Lung (tissue), 11 donors: ENCODE measurements at regions not wholly inside any gene's neighbourhood (a gene's known extent, or its start where the extent isn't known, plus 50 kb on each side); places are given as distances from the start of the nearest gene placed in this dataset.

Experiments used
- ATAC-seq: fragments of 200-7000 bp; cut with Tn5 transposase; one replicate; pipeline ENCODE4 v1.9.1; 2020; ENCODE audit warnings: moderate number of reproducible peaks; ENCODE audit not compliant: insufficient read depth, low FRiP score
- DNase-seq, 3 donors: peaks; one replicate each; pipeline ENCODE4 v3.0.0-alpha.2; 2013 to 2017
- H3K27ac ChIP-seq, 2 donors: one replicate each; pipeline ENCODE4 v1.5.1; 2013; ENCODE audit warnings: mild to moderate bottlenecking in 2 of 2, moderate library complexity in 2 of 2, control low read depth in 1 of 2, inconsistent platforms in 1 of 2, low read depth in 1 of 2, low read length in 1 of 2
- H3K27me3 ChIP-seq, 3 donors: one replicate each; pipeline ENCODE4 v1.5.1; 2013; ENCODE audit warnings: low read length in 2 of 3; ENCODE audit not compliant: control insufficient read depth in 3 of 3, insufficient read depth in 3 of 3
- H3K36me3 ChIP-seq, 4 donors: one replicate each; pipeline ENCODE4 v1.5.1; 2013; ENCODE audit warnings: low read length in 4 of 4, mild to moderate bottlenecking in 1 of 4, moderate library complexity in 1 of 4; ENCODE audit not compliant: control insufficient read depth in 4 of 4, insufficient read depth in 4 of 4
- H3K4me1 ChIP-seq, 5 donors: one replicate each; pipeline ENCODE4 v1.5.1; 2013; ENCODE audit warnings: low read length in 5 of 5, mild to moderate bottlenecking in 2 of 5, moderate library complexity in 1 of 5; ENCODE audit not compliant: control insufficient read depth in 5 of 5, insufficient read depth in 5 of 5
- H3K4me3 ChIP-seq: one replicate; pipeline ENCODE4 v1.5.1; 2013; ENCODE audit warnings: mild to moderate bottlenecking, control low read depth, moderate library complexity
- H3K9ac ChIP-seq, 2 donors: one replicate each; pipeline ENCODE4 v1.5.1; 2013; ENCODE audit warnings: low read length in 2 of 2, control low read depth in 1 of 2; ENCODE audit not compliant: insufficient read depth in 1 of 2
- H3K9me3 ChIP-seq, 4 donors: one replicate each; pipeline ENCODE4 v1.5.1; 2013; ENCODE audit warnings: low read length in 3 of 4, mild to moderate bottlenecking in 1 of 4, moderate library complexity in 1 of 4; ENCODE audit not compliant: control insufficient read depth in 4 of 4, insufficient read depth in 3 of 4
- WGBS, 2 donors: extraction: QIAGEN DNeasy Blood & Tissue Kit; methylation state at CpG; one replicate each; pipeline ENCODE4 v1.1.7; 2013; 5-methylcytosine and 5-hydroxymethylcytosine counted together
- TF ChIP-seq, protein P1 (sequence below): IDR thresholded peaks from 2 replicates; pipeline ENCODE4 v1.5.1; 2012; ENCODE audit warnings: mild to moderate bottlenecking; ENCODE audit errors: control extremely low read depth, extremely low read depth
- donor health status: control.
- donor health status: control.
- donor health status: Bipolar disorder and iron deficiency.
- donor health status: healthy.
- donor health status: DM: yes; HTN: yes; CAD: no.

DNA sequence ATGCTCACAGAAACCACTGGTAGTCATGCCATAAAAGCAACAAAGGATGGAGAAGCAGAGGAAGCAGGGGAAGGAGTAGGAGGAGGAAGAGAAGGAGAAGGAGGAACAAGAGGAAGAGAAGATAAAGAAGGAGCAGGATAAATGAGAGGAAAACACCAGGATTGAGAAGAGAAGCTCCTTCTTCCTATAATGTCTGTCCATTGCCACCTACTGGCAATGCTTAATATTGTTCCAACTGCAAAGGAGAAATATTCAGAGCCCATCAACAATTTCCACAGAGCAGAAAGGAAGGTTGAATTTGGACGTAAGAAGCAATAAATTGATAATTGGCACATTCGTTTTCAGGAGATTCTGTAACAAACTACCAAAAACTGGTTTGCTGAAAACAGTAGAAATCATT is 898.4 kb downstream of the SLC16A7 start:
- no peaks in the 10 kb centered on the region for H3K4me1 ChIP-seq
- H3K9ac ChIP-seq, result no peak overlapping the region
- WGBS, 2 donors, result 24 to 54% methylated on average over 2 of the region's 2 CpGs
- TF ChIP-seq, protein P1, sequence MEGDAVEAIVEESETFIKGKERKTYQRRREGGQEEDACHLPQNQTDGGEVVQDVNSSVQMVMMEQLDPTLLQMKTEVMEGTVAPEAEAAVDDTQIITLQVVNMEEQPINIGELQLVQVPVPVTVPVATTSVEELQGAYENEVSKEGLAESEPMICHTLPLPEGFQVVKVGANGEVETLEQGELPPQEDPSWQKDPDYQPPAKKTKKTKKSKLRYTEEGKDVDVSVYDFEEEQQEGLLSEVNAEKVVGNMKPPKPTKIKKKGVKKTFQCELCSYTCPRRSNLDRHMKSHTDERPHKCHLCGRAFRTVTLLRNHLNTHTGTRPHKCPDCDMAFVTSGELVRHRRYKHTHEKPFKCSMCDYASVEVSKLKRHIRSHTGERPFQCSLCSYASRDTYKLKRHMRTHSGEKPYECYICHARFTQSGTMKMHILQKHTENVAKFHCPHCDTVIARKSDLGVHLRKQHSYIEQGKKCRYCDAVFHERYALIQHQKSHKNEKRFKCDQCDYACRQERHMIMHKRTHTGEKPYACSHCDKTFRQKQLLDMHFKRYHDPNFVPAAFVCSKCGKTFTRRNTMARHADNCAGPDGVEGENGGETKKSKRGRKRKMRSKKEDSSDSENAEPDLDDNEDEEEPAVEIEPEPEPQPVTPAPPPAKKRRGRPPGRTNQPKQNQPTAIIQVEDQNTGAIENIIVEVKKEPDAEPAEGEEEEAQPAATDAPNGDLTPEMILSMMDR, result no peak
- H3K36me3 ChIP-seq, result no peaks in the 10 kb centered on the region
- DNase-seq (peak in 2 of 3 donors; percentile 28 to 46), ATAC-seq (no peak)
- H3K4me3 ChIP-seq, result no peak overlapping the region
- H3K27me3 ChIP-seq, result no peaks in the 10 kb centered on the region
- H3K9me3 ChIP-seq, result no peaks in the 10 kb centered on the region
- H3K27ac ChIP-seq, result no peak overlapping the region

DNA sequence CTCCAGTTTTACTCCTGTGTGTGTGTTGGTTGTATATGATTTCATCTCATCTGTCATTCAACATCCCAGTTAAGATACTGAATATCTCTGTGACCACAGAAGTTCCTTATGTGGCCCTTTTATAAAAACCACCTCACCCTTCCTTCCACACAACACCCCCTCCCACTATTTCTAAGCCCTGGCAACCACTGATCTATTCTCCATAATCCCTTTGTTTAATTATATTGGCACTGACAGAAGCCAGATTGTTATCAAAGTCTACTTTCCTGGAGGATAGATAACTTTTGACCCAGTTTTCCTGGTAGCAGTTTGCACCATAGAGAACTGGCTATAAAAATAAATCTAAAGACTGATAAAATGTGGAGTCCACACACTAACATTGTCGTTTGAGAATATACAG is 902.8 kb downstream of the SLC16A7 start:
- Histone ChIP-seq H3K4me1 (peaks cover 0 to 4% (median 0%) of the 10 kb centered on the region in 5 donors), H3K27ac (no peak overlapping the region), H3K9me3 (no peaks in the 10 kb centered on the region), H3K9ac (no peak overlapping the region), H3K27me3 (no peaks in the 10 kb centered on the region), H3K4me3 (no peak overlapping the region), H3K36me3 (no peaks in the 10 kb centered on the region)
- WGBS, 2 donors, result 33 to 67% methylated on average over 1 of the region's 1 CpG
- TF ChIP-seq, protein P1, result no peak
- ATAC-seq (no peak), DNase-seq (no peak)

DNA sequence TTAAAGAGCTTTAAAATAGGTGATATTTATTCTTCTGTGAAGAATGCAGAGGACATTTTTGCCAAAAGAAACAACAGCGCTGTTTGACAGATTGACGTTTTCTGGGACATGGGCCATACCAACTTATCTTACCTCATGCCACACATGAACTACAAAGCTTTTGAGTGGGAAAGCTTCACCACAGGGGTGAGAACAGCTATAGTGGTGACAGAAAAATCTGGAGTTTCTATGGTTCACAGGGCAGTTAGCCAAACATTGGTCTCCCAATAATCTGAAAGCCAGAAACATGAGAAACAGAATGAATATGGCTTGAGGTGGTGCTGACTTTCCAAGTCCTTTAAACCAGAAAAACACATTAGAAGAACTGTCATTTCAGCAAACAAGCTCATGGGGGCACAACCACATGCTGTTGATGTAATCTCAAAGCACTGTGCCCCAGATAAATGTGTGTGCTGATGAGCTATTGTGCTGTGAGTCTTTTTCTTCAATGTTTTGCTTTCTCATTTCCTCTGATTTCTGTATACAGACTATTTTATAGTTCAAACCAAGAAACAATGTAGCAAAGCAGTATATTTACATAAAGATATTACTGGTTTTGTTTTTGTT is 905.4 kb downstream of the SLC16A7 start:
- no peak overlapping the region for H3K27ac ChIP-seq
- TF ChIP-seq, protein P1, result no peak
- DNase-seq (peak in 2 of 3 donors; percentile 43 to 47), ATAC-seq (no peak)
- no peak overlapping the region for H3K4me3 ChIP-seq
- H3K4me1 ChIP-seq, result peaks cover 0 to 4% (median 0%) of the 10 kb centered on the region in 5 donors
- H3K27me3 ChIP-seq, result no peaks in the 10 kb centered on the region
- 52 to 64% methylated on average over 2 of the region's 2 CpGs for WGBS, 2 donors
- no peaks in the 10 kb centered on the region for H3K36me3 ChIP-seq
- H3K9me3 ChIP-seq, result no peaks in the 10 kb centered on the region
- H3K9ac ChIP-seq, result no peak overlapping the region
